Fibroblast of lung (primary cell): ENCODE measurements at regions not wholly inside any gene's neighbourhood (a gene's known extent, or its start where the extent isn't known, plus 50 kb on each side); places are given as distances from the start of the nearest gene placed in this dataset.

ENCODE experiments used
- DNase-seq, 2 donors: peaks; one replicate each; pipeline versions ENCODE4 v3.0.0 to v3.0.0-alpha.2; 2010; ENCODE audit warnings: low read depth in 2 of 2
- H2AFZ ChIP-seq: 2 replicates; pipeline ENCODE4 v1.5.1; 2012; ENCODE audit warnings: low read length, control low read depth, inconsistent platforms
- H3K27ac ChIP-seq: 2 replicates; pipeline ENCODE4 v1.5.1; 2011; ENCODE audit warnings: low read length, control low read depth; ENCODE audit not compliant: insufficient read depth
- H3K27me3 ChIP-seq: 2 replicates; pipeline ENCODE4 v1.5.1; 2011; ENCODE audit warnings: mild to moderate bottlenecking, low read length; ENCODE audit not compliant: control insufficient read depth, insufficient read depth
- H3K36me3 ChIP-seq: 2 replicates; pipeline ENCODE4 v1.5.1; 2011; ENCODE audit warnings: low read length; ENCODE audit not compliant: control insufficient read depth, insufficient read depth
- H3K4me1 ChIP-seq: 2 replicates; pipeline ENCODE4 v1.5.1; 2011; ENCODE audit warnings: low read length; ENCODE audit not compliant: control insufficient read depth, insufficient read depth; ENCODE audit errors: extremely low read depth
- H3K4me2 ChIP-seq: 2 replicates; pipeline ENCODE4 v1.5.1; 2011; ENCODE audit warnings: low read length, control low read depth; ENCODE audit not compliant: insufficient read depth; ENCODE audit errors: extremely low read depth
- H3K4me3 ChIP-seq, 4 experiments: fragments of 200-600 bp in 1 of 4; sonication (generic) in 1 of 4; replicated peaks in 1 of 4; 2 replicates each; pipeline ENCODE4 v1.5.1; 2011 to 2016; ENCODE audit warnings: low read length in 4 of 4, low read depth in 3 of 4, mild to moderate bottlenecking in 3 of 4, control low read depth in 2 of 4, inconsistent platforms in 1 of 4, mixed read lengths in 1 of 4; ENCODE audit not compliant: insufficient read depth in 1 of 4; ENCODE audit errors: control extremely low read depth in 1 of 4
- H3K79me2 ChIP-seq: 2 replicates; pipeline ENCODE4 v1.5.1; 2012; ENCODE audit warnings: mild to moderate bottlenecking, low read length, inconsistent platforms; ENCODE audit not compliant: control insufficient read depth, insufficient read depth
- H3K9ac ChIP-seq: 2 replicates; pipeline ENCODE4 v1.5.1; 2011; ENCODE audit warnings: mild to moderate bottlenecking, low read length, control low read depth; ENCODE audit not compliant: insufficient read depth
- H3K9me3 ChIP-seq: 2 replicates; pipeline ENCODE4 v1.5.1; 2012; ENCODE audit warnings: low read depth, low read length; ENCODE audit not compliant: control insufficient read depth, insufficient read depth
- H4K20me1 ChIP-seq: 2 replicates; pipeline ENCODE4 v1.5.1; 2011; ENCODE audit warnings: low read length; ENCODE audit not compliant: control insufficient read depth, insufficient read depth; ENCODE audit errors: extremely low read depth
- CTCF ChIP-seq, 2 donors: IDR thresholded peaks in 1 of 2; conservative IDR thresholded peaks in 1 of 2; 1 replicate in 1 of 2; 2 replicates in 1 of 2; pipeline ENCODE4 v1.5.1; 2011 to 2012; ENCODE audit warnings: low read length in 2 of 2, control low read depth in 1 of 2, inconsistent platforms in 1 of 2, low read depth in 1 of 2, mild to moderate bottlenecking in 1 of 2
- EZH2 ChIP-seq: IDR thresholded peaks from 2 replicates; pipeline ENCODE4 v1.5.1; 2012; ENCODE audit warnings: low read length, control low read depth, mild to moderate bottlenecking; ENCODE audit errors: missing control alignments

GRCh38 chrX:116010939-116011338, 159.6 kb upstream of the AGTR2 start:
- no peak for TF ChIP-seq EZH2
- TF ChIP-seq CTCF (conservative IDR thresholded peaks at IDR 0.05 in 1 of 2, IDR thresholded peaks at IDR 0.05 in 1 of 2; ENCODE audit: low read depth in 1 of 2, low read length in 2 of 2), result no peak
- H2AFZ ChIP-seq, result no peak overlapping the region
- H3K9ac ChIP-seq, result no peak overlapping the region

DNA sequence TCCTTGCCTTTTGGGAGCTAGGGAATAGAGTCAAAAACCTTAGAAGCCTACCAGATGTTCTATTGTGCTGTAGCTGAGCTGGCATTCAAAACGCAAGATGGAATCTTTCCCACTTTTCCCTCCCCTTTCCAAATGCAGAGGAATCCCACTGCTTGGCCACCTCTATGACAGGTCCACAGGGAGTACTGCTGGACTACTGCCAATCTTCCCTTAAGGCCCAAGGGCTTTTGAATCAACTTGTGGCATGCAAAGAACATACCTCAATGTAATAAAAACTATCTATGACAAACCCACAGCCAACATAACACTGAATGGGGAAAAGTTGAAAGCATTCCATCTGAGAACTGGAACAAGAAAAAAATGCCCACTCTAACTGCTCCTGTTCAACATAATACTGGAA, 139.2 kb upstream of the AGTR2 start:
- no peak overlapping the region for H2AFZ ChIP-seq
- no peaks in the 10 kb centered on the region for H3K36me3 ChIP-seq
- H3K27ac ChIP-seq, result no peak overlapping the region
- H3K9me3 ChIP-seq, result no peaks in the 10 kb centered on the region
- DNase-seq, result no peak
- TF ChIP-seq CTCF (conservative IDR thresholded peaks at IDR 0.05 in 1 of 2, IDR thresholded peaks at IDR 0.05 in 1 of 2; ENCODE audit: low read depth in 1 of 2, low read length in 2 of 2), result no peak
- no peak for TF ChIP-seq EZH2
- H3K79me2 ChIP-seq, result no peaks in the 10 kb centered on the region
- H3K9ac ChIP-seq, result no peak overlapping the region
- no peaks in the 10 kb centered on the region for H4K20me1 ChIP-seq
- H3K4me2 ChIP-seq, result no peak overlapping the region
- no peaks in the 10 kb centered on the region for H3K4me1 ChIP-seq
- H3K27me3 ChIP-seq, result no peaks in the 10 kb centered on the region
- H3K4me3 ChIP-seq, result no peak overlapping the region

More at GRCh38 chrX:116010939-116011338, 159.6 kb upstream of the AGTR2 start:
- no peaks in the 10 kb centered on the region for H3K4me1 ChIP-seq
- H4K20me1 ChIP-seq, result no peaks in the 10 kb centered on the region
- H3K9me3 ChIP-seq, result no peaks in the 10 kb centered on the region
- no peak overlapping the region for H3K4me3 ChIP-seq
- H3K27ac ChIP-seq, result no peak overlapping the region
- no peaks in the 10 kb centered on the region for H3K36me3 ChIP-seq
- H3K27me3 ChIP-seq, result no peaks in the 10 kb centered on the region
- H3K4me2 ChIP-seq, result no peak overlapping the region
- no peaks in the 10 kb centered on the region for H3K79me2 ChIP-seq
- DNase-seq, result no peak
